ENCODE measurements at regions not wholly inside any gene's neighbourhood (a gene's known extent, or its start where the extent isn't known, plus 50 kb on each side); places are given as distances from the start of the nearest gene placed in this dataset.

GRCh38 chr20:57965441-57965840 lies 255.6 kb upstream of the PMEPA1 start:
- no peak overlapping the region for H3K14ac ChIP-seq (replicated peaks; ENCODE audit: low read depth, low read length)
- H3K9ac ChIP-seq (ENCODE audit: low read depth, low read length) = no peak overlapping the region
- no peak overlapping the region for H3K23ac ChIP-seq (ENCODE audit: low read depth, low read length)
- H2AK9ac ChIP-seq (replicated peaks; ENCODE audit: low read depth, low read length, poor library complexity) = no peak overlapping the region
- H3K4ac ChIP-seq (ENCODE audit: low read depth, low read length) = no peak overlapping the region
- DNase-seq = no peak
- H3K79me1 ChIP-seq (ENCODE audit: low read depth in 1 of 2, low read length in 2 of 2) = no peaks in the 10 kb centered on the region
- TF ChIP-seq CTCF (conservative IDR thresholded peaks at IDR 0.05; ENCODE audit: low read depth, low read length) (no peak), CEBPB (IDR thresholded peaks at IDR 0.05; ENCODE audit: low read depth, low read length) (no peak), RAD21 (IDR thresholded peaks at IDR 0.05; ENCODE audit: low read length) (no peak), MAZ (IDR thresholded peaks at IDR 0.05; ENCODE audit: borderline replicate concordance, low read depth, low read length) (no peak), ELK1 (IDR thresholded peaks at IDR 0.05; ENCODE audit: borderline replicate concordance, low read depth, low read length) (no peak), FOS (IDR thresholded peaks at IDR 0.05; ENCODE audit: low read depth, low read length) (no peak), NFE2L2 (IDR thresholded peaks at IDR 0.05; ENCODE audit: low read depth, low read length) (no peak), BHLHE40 (IDR thresholded peaks at IDR 0.05; ENCODE audit: low read depth, low read length) (no peak), USF2 (IDR thresholded peaks at IDR 0.05; ENCODE audit: low read depth, low read length) (no peak), MAFK (IDR thresholded peaks at IDR 0.05; ENCODE audit: low read depth, low read length) (no peak), MXI1 (IDR thresholded peaks at IDR 0.05; ENCODE audit: borderline replicate concordance, low read depth, low read length) (no peak), CHD1 (IDR thresholded peaks at IDR 0.05; ENCODE audit: low read depth, low read length) (no peak), POLR2A (IDR thresholded peaks at IDR 0.05; ENCODE audit: low read depth, low read length) (no peak), RCOR1 (IDR thresholded peaks at IDR 0.05; ENCODE audit: insufficient replicate concordance, low read length) (no peak), RFX5 (IDR thresholded peaks at IDR 0.05; ENCODE audit: low read depth, low read length) (no peak), SMC3 (IDR thresholded peaks at IDR 0.05; ENCODE audit: low read depth, low read length) (no peak)
- no peak overlapping the region for H3K27ac ChIP-seq (ENCODE audit: insufficient read depth, low read length)
- no peak overlapping the region for H4K8ac ChIP-seq (ENCODE audit: low read depth in 2 of 2, low read length in 2 of 2)
- no peaks in the 10 kb centered on the region for H3K4me1 ChIP-seq (ENCODE audit: control insufficient read depth, insufficient read depth, low read length)
- no peak overlapping the region for H2BK5ac ChIP-seq (ENCODE audit: low read depth, low read length, poor library complexity, severe bottlenecking)
- no peaks in the 10 kb centered on the region for H3K9me1 ChIP-seq (ENCODE audit: insufficient read depth, low read length)
- H4K20me1 ChIP-seq (ENCODE audit: insufficient read depth, low read length) = no peaks in the 10 kb centered on the region
- no TSS peak for BruUV-seq (replicated peaks)
- H3K36me3 ChIP-seq (ENCODE audit: control insufficient read depth, insufficient read depth, low read length) = no peaks in the 10 kb centered on the region
- no peak overlapping the region for H2AFZ ChIP-seq (replicated peaks; ENCODE audit: low read length, poor library complexity)
- H3K18ac ChIP-seq (ENCODE audit: low read depth, low read length) = no peak overlapping the region
- CTCF ChIA-PET = no interaction called here
- no peak overlapping the region for H2BK15ac ChIP-seq (ENCODE audit: low read depth, low read length)
- dilution Hi-C loops (cut with HindIII; ENCODE audit: low sequenced_read_pairs, unreplicated experiment) (no loop called here), intact Hi-C loops (cut with micrococcal nuclease) (no loop called here), in situ Hi-C loops (cut with MboI; ENCODE audit: low sequenced_read_pairs) (no loop called here)
- no peak overlapping the region for H2BK120ac ChIP-seq (ENCODE audit: low read depth, low read length)
- H2AK5ac ChIP-seq (ENCODE audit: low read depth, low read length) = no peak overlapping the region
- no peak overlapping the region for H3K4me3 ChIP-seq (ENCODE audit: insufficient read depth, low read depth, low read length)
- no peak overlapping the region for H4K91ac ChIP-seq (ENCODE audit: insufficient read depth, low read depth, low read length)
- H2BK20ac ChIP-seq (ENCODE audit: low read depth, low read length) = no peak overlapping the region
- POLR2A ChIA-PET (ENCODE audit: unreplicated experiment) = no interaction called here
- WGBS, 2 experiments (ENCODE audit: extremely low coverage in 2 of 2, insufficient read length in 1 of 2) = no CpG with 5 or more reads among the region's 11 CpGs
- H3K9me3 ChIP-seq (ENCODE audit: control insufficient read depth, insufficient read depth, low read length) = no peaks in the 10 kb centered on the region
- 0 out of 2 replicates have a peak, but pooled peaks cover 1% of the 10 kb centered on the region for H3K27me3 ChIP-seq (ENCODE audit: control insufficient read depth, insufficient read depth, low read length)
- no peak overlapping the region for H4K5ac ChIP-seq (ENCODE audit: low read depth, low read length)
- no peak for ATAC-seq (ENCODE audit: low read depth)
- H3K56ac ChIP-seq (ENCODE audit: extremely low read depth, insufficient read depth, low read length) = no peak overlapping the region
- no peak overlapping the region for H3K4me2 ChIP-seq (ENCODE audit: low read depth, low read length)

Measured in IMR-90 (cell line).